ENCODE measurements at regions not wholly inside any gene's neighbourhood (a gene's known extent, or its start where the extent isn't known, plus 50 kb on each side); places are given as distances from the start of the nearest gene placed in this dataset.

DNA sequence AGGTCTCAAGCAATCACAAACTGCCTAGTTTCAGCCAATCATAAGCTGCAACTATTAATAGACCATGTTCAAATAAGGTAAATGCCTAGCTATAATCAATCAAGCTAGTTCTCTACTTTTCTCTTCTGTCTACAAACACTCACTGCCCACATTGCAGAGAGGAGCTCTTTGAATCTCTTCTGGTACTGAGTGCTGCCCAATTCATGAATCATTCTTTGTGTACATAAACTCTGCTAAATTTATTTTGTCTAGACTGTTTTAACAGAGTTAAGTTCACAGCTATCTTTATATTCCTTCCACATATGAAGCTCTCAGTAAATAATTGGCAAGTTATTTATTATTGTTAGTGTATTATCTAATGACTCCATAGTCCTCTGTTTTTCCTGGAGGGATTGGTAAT, 411.0 kb downstream of the EPHA7 start:
- TF ChIP-seq POLR2AphosphoS5 (IDR thresholded peaks at IDR 0.05; ENCODE audit: low read depth) (no peak), GABPA (IDR thresholded peaks at IDR 0.05; ENCODE audit: low read depth) (no peak)
- TF ChIP-seq, protein P1, sequence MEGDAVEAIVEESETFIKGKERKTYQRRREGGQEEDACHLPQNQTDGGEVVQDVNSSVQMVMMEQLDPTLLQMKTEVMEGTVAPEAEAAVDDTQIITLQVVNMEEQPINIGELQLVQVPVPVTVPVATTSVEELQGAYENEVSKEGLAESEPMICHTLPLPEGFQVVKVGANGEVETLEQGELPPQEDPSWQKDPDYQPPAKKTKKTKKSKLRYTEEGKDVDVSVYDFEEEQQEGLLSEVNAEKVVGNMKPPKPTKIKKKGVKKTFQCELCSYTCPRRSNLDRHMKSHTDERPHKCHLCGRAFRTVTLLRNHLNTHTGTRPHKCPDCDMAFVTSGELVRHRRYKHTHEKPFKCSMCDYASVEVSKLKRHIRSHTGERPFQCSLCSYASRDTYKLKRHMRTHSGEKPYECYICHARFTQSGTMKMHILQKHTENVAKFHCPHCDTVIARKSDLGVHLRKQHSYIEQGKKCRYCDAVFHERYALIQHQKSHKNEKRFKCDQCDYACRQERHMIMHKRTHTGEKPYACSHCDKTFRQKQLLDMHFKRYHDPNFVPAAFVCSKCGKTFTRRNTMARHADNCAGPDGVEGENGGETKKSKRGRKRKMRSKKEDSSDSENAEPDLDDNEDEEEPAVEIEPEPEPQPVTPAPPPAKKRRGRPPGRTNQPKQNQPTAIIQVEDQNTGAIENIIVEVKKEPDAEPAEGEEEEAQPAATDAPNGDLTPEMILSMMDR (IDR thresholded peaks at IDR 0.05; ENCODE audit: insufficient read depth, low read length) = no peak
- TF ChIP-seq, protein P2, sequence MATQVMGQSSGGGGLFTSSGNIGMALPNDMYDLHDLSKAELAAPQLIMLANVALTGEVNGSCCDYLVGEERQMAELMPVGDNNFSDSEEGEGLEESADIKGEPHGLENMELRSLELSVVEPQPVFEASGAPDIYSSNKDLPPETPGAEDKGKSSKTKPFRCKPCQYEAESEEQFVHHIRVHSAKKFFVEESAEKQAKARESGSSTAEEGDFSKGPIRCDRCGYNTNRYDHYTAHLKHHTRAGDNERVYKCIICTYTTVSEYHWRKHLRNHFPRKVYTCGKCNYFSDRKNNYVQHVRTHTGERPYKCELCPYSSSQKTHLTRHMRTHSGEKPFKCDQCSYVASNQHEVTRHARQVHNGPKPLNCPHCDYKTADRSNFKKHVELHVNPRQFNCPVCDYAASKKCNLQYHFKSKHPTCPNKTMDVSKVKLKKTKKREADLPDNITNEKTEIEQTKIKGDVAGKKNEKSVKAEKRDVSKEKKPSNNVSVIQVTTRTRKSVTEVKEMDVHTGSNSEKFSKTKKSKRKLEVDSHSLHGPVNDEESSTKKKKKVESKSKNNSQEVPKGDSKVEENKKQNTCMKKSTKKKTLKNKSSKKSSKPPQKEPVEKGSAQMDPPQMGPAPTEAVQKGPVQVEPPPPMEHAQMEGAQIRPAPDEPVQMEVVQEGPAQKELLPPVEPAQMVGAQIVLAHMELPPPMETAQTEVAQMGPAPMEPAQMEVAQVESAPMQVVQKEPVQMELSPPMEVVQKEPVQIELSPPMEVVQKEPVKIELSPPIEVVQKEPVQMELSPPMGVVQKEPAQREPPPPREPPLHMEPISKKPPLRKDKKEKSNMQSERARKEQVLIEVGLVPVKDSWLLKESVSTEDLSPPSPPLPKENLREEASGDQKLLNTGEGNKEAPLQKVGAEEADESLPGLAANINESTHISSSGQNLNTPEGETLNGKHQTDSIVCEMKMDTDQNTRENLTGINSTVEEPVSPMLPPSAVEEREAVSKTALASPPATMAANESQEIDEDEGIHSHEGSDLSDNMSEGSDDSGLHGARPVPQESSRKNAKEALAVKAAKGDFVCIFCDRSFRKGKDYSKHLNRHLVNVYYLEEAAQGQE (IDR thresholded peaks at IDR 0.05; ENCODE audit: insufficient replicate concordance, low read depth) = no peak
